Endodermal cell (in vitro differentiated cells): ENCODE measurements at regions not wholly inside any gene's neighbourhood (a gene's known extent, or its start where the extent isn't known, plus 50 kb on each side); places are given as distances from the start of the nearest gene placed in this dataset.

ENCODE experiments used
- DNase-seq: peaks from one replicate; pipeline ENCODE4 v3.0.0-alpha.2; 2017
- H3K27ac ChIP-seq: 2 replicates; pipeline ENCODE4 v1.5.1; 2013; ENCODE audit warnings: mild to moderate bottlenecking, low read depth, low read length, moderate library complexity
- H3K27me3 ChIP-seq: 2 replicates; pipeline ENCODE4 v1.6.1; 2013; ENCODE audit warnings: mild to moderate bottlenecking, low read length, moderate library complexity; ENCODE audit not compliant: insufficient read depth, control insufficient read depth, poor library complexity, severe bottlenecking
- H3K36me3 ChIP-seq: 2 replicates; pipeline ENCODE4 v1.7.0; 2013; ENCODE audit warnings: mild to moderate bottlenecking, low read length, moderate library complexity; ENCODE audit not compliant: control insufficient read depth, insufficient read depth
- H3K4me1 ChIP-seq: one replicate; pipeline ENCODE4 v1.7.0; 2013; ENCODE audit warnings: low read length; ENCODE audit not compliant: control insufficient read depth, insufficient read depth
- H3K4me3 ChIP-seq: 2 replicates; pipeline ENCODE4 v1.5.1; 2013; ENCODE audit warnings: mild to moderate bottlenecking, low read length, moderate library complexity
- H3K9ac ChIP-seq: 2 replicates; pipeline ENCODE4 v1.6.1; 2013; ENCODE audit warnings: mild to moderate bottlenecking, low read length, moderate library complexity; ENCODE audit not compliant: poor library complexity, severe bottlenecking; ENCODE audit errors: extremely low read depth
- H3K9me3 ChIP-seq: 2 replicates; pipeline ENCODE4 v1.6.1; 2013; ENCODE audit warnings: mild to moderate bottlenecking, low read length, moderate library complexity; ENCODE audit not compliant: control insufficient read depth
- H3K27ac Mint-ChIP-seq: 2 replicates; pipeline ENCODE4 v1.8.0; 2020; ENCODE audit warnings: mixed read lengths
- H3K27me3 Mint-ChIP-seq: 2 replicates; pipeline ENCODE4 v1.8.0; 2021; ENCODE audit warnings: mild to moderate bottlenecking, mixed read lengths; ENCODE audit not compliant: insufficient read depth
- H3K36me3 Mint-ChIP-seq: 2 replicates; pipeline ENCODE4 v1.8.0; 2020; ENCODE audit warnings: low read depth, mixed read lengths
- H3K4me1 Mint-ChIP-seq: 2 replicates; pipeline ENCODE4 v1.8.0; 2020; ENCODE audit warnings: mixed read lengths
- H3K4me3 Mint-ChIP-seq: 2 replicates; pipeline ENCODE4 v1.8.0; 2020; ENCODE audit warnings: mild to moderate bottlenecking, moderate library complexity, mixed read lengths
- H3K9me3 Mint-ChIP-seq: 2 replicates; pipeline ENCODE4 v1.8.0; 2020; ENCODE audit warnings: mild to moderate bottlenecking, mixed read lengths
- WGBS, 2 experiments: methylation state at CpG; one replicate each; pipeline versions ENCODE4 v1.1.5 to v1.1.7; 2013; ENCODE audit warnings: missing lambda C conversion rate in 2 of 2, mixed read lengths in 1 of 2; ENCODE audit not compliant: insufficient coverage in 1 of 2, insufficient read length in 1 of 2; 5-methylcytosine and 5-hydroxymethylcytosine counted together
- TF ChIP-seq, protein P1 (sequence below): fragments of 200-600 bp; sonication (generic); conservative IDR thresholded peaks from 2 replicates; pipeline ENCODE4 v1.5.0; 2021; ENCODE audit warnings: antibody characterized with exemption, mild to moderate bottlenecking

DNA sequence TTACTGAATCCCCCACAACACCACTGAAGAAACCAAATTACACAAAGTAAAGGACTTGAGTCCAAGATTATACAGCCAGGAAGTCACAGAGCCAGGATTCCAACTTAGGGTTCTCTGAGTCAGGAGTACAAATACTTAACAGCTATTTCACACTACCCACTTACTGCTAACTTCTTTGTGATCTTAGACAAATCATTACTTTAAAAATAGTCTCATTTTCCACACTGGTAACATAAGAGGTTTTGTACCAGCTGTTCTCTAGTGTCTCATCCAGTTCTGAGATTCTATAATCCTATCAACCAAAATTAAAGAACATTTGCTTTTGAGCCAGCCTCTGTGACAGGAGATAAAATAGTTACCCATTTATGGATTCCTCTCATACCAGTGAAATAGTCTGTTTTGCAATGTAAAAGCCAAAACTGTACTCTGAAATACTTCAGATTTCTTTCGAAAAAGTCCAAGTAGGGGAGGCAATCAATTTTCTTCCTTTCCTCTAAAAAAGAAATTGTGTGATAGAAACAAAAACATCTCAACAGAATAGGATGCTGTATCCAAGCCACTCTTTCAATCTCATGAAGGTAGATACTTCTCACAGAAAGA is 157.6 kb downstream of the LRATD1 start:
- no peak overlapping the region for H3K27ac ChIP-seq
- H3K27me3 Mint-ChIP-seq, result no peaks in the 10 kb centered on the region
- no peak overlapping the region for H3K27ac Mint-ChIP-seq
- H3K4me1 ChIP-seq, result no peaks in the 10 kb centered on the region
- peaks cover 27% of the 10 kb centered on the region for H3K9me3 Mint-ChIP-seq
- TF ChIP-seq, protein P1, sequence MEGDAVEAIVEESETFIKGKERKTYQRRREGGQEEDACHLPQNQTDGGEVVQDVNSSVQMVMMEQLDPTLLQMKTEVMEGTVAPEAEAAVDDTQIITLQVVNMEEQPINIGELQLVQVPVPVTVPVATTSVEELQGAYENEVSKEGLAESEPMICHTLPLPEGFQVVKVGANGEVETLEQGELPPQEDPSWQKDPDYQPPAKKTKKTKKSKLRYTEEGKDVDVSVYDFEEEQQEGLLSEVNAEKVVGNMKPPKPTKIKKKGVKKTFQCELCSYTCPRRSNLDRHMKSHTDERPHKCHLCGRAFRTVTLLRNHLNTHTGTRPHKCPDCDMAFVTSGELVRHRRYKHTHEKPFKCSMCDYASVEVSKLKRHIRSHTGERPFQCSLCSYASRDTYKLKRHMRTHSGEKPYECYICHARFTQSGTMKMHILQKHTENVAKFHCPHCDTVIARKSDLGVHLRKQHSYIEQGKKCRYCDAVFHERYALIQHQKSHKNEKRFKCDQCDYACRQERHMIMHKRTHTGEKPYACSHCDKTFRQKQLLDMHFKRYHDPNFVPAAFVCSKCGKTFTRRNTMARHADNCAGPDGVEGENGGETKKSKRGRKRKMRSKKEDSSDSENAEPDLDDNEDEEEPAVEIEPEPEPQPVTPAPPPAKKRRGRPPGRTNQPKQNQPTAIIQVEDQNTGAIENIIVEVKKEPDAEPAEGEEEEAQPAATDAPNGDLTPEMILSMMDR, result no peak
- no peaks in the 10 kb centered on the region for H3K4me1 Mint-ChIP-seq
- H3K27me3 ChIP-seq, result no peaks in the 10 kb centered on the region
- no peak overlapping the region for H3K4me3 Mint-ChIP-seq
- H3K36me3 Mint-ChIP-seq, result peaks cover 2% of the 10 kb centered on the region
- no peak overlapping the region for H3K4me3 ChIP-seq
- no peak overlapping the region for H3K9ac ChIP-seq
- WGBS, 2 experiments, result 92% methylated on average over 1 of the region's 1 CpG; no CpG with 5 or more reads in 1 of the 2 experiments
- no peaks in the 10 kb centered on the region for H3K36me3 ChIP-seq
- peaks cover 11% of the 10 kb centered on the region for H3K9me3 ChIP-seq
- DNase-seq, result no peak

DNA sequence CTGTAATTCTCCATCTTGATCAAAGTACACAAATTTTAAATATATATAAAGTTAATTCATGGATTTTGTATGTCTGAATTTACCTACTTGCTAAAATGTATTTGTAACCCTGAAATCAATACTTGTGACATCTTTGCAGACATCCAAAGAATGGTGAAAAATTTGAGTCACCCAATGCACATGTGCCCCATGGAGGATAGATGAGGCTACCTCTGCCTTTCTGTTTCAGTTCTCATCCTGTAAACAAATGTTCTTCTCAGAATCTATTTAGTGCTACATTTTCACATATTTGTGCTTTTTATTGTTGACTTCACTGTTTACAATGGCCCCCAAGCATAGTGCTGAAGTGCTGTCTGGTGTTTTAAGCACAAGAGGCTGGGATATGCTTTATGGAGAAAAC is 171.5 kb downstream of the LRATD1 start:
- Mint-ChIP-seq H3K4me1 (no peaks in the 10 kb centered on the region), H3K27ac (no peak overlapping the region), H3K27me3 (no peaks in the 10 kb centered on the region), H3K9me3 (peaks cover 15% of the 10 kb centered on the region), H3K4me3 (no peak overlapping the region), H3K36me3 (no peaks in the 10 kb centered on the region)
- DNase-seq, result no peak
- Histone ChIP-seq H3K27ac (no peak overlapping the region), H3K27me3 (no peaks in the 10 kb centered on the region), H3K4me1 (no peaks in the 10 kb centered on the region), H3K9me3 (peaks cover 5% of the 10 kb centered on the region), H3K36me3 (no peaks in the 10 kb centered on the region), H3K4me3 (no peak overlapping the region), H3K9ac (no peak overlapping the region)
- TF ChIP-seq, protein P1, result no peak

DNA sequence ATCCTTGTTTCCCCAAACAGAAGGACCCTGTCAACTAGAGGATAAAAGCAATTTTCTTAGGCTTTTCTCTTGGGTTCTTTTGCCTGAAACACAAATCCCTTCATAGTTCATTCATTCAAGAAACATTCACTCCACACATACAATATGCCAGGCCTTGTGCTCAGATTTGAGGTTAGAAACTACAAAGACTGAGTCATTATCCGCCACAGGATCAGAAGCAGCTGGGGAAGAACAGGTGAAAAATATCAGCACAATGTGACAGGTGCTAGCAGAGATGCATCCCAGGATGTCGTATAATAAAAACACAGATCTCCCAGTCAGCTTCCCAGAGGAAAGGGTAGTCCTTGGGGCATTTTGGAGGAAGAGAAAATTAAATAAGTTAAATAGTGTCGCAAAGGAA is 172.4 kb downstream of the LRATD1 start:
- H3K9ac ChIP-seq, result no peak overlapping the region
- no peak overlapping the region for H3K27ac Mint-ChIP-seq
- H3K4me1 Mint-ChIP-seq, result no peaks in the 10 kb centered on the region

More for the DNA sequence above, 172.4 kb downstream of the LRATD1 start:
- Histone ChIP-seq H3K4me3 (no peak overlapping the region), H3K27me3 (no peaks in the 10 kb centered on the region), H3K4me1 (no peaks in the 10 kb centered on the region), H3K36me3 (no peaks in the 10 kb centered on the region), H3K27ac (no peak overlapping the region), H3K9me3 (peaks cover 5% of the 10 kb centered on the region)
- TF ChIP-seq, protein P1, result no peak
- H3K27me3 Mint-ChIP-seq, result no peaks in the 10 kb centered on the region
- DNase-seq, result no peak
- 80 to 97% methylated on average over 2 to 3 of the region's 3 CpGs for WGBS, 2 experiments
- H3K36me3 Mint-ChIP-seq, result no peaks in the 10 kb centered on the region
- H3K4me3 Mint-ChIP-seq, result no peak overlapping the region
- H3K9me3 Mint-ChIP-seq, result peaks cover 16% of the 10 kb centered on the region
